Upper lobe of right lung (tissue), 1 donor: ENCODE measurements at regions not wholly inside any gene's neighbourhood (a gene's known extent, or its start where the extent isn't known, plus 50 kb on each side); places are given as distances from the start of the nearest gene placed in this dataset.

Experiments
- ATAC-seq: fragments of 200-7000 bp; cut with Tn5 transposase; one replicate; pipeline ENCODE4 v1.9.1; 2020; ENCODE audit warnings: mild to moderate bottlenecking, moderate library complexity
- DNase-seq: peaks from one replicate; pipeline ENCODE4 v3.0.0-alpha.2; 2020
- H3K27ac ChIP-seq: fragments of 200-600 bp; one replicate; pipeline ENCODE4 v1.8.0; 2022
- H3K27me3 ChIP-seq: fragments of 200-600 bp; one replicate; pipeline ENCODE4 v1.8.0; 2022; ENCODE audit warnings: mild to moderate bottlenecking
- H3K36me3 ChIP-seq: fragments of 200-600 bp; one replicate; pipeline ENCODE4 v1.8.0; 2022
- H3K4me1 ChIP-seq: fragments of 200-600 bp; one replicate; pipeline ENCODE4 v1.8.0; 2022
- H3K4me3 ChIP-seq: fragments of 200-600 bp; one replicate; pipeline ENCODE4 v1.8.0; 2022; ENCODE audit warnings: mild to moderate bottlenecking
- H3K9me3 ChIP-seq: fragments of 200-600 bp; one replicate; pipeline ENCODE4 v1.8.0; 2022
- CTCF ChIP-seq: fragments of 200-600 bp; IDR thresholded peaks from one replicate; pipeline ENCODE4 v1.8.0; 2022; ENCODE audit warnings: antibody characterized with exemption
- intact Hi-C: fragments of 100-400 bp; cut with DNase I; formaldehyde crosslinking; loops from one replicate; pipeline ENCODE4 v1.11.0; 2022
- donor health status: DM: no; HTN: yes; CAD: no; lungs with severe emphysema.

- no peak for ATAC-seq
These were observed 120.0 kb upstream of the GRIA3 start for GRCh38 chrX:123064053-123064452.

DNA sequence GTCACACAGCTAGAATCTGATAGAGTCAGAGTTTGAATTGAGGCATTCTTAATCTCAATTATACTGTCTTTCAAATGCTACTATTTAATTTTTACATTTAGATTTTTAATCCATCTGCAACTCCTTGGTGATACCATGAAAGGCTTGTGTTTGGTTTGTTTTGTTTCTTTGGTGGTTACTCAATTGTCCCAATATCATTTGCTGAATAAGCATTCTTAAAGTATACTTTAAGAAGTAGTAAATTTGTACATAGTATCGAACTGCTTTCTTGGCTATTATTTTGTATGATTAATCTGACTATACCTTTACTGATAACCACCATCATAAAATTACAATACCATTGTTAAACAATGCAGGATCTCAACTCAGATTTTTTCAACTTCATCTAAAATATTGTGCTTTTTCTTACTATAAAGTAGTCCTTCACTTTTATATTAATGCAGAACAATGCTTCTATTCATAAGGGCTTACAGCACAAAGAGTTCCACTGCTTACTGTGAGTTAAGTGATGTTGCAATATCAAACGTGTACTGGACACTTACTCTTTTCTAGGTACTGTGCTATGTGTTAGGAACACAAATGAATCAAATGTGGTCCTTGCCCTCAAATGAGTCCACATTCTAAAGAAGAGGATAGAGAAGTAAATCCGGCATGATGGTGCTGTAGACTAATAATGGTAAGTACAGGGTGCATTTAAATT, 111.2 kb upstream of the GRIA3 start:
- Histone ChIP-seq H3K27me3 (no peaks in the 10 kb centered on the region), H3K4me1 (no peaks in the 10 kb centered on the region), H3K36me3 (no peaks in the 10 kb centered on the region), H3K4me3 (no peak overlapping the region), H3K9me3 (no peaks in the 10 kb centered on the region), H3K27ac (no peak overlapping the region)
- TF ChIP-seq CTCF, result no peak
- intact Hi-C loops, result no loop called here
- no peak for ATAC-seq
- DNase-seq, result no peak

More at GRCh38 chrX:123064053-123064452, 120.0 kb upstream of the GRIA3 start:
- H3K36me3 ChIP-seq, result no peaks in the 10 kb centered on the region
- TF ChIP-seq CTCF, result no peak
- DNase-seq, result no peak
- intact Hi-C loops, result no loop called here
- H3K9me3 ChIP-seq, result no peaks in the 10 kb centered on the region
- no peak overlapping the region for H3K27ac ChIP-seq
- no peaks in the 10 kb centered on the region for H3K4me1 ChIP-seq
- H3K27me3 ChIP-seq, result no peaks in the 10 kb centered on the region
- H3K4me3 ChIP-seq, result no peak overlapping the region

DNA sequence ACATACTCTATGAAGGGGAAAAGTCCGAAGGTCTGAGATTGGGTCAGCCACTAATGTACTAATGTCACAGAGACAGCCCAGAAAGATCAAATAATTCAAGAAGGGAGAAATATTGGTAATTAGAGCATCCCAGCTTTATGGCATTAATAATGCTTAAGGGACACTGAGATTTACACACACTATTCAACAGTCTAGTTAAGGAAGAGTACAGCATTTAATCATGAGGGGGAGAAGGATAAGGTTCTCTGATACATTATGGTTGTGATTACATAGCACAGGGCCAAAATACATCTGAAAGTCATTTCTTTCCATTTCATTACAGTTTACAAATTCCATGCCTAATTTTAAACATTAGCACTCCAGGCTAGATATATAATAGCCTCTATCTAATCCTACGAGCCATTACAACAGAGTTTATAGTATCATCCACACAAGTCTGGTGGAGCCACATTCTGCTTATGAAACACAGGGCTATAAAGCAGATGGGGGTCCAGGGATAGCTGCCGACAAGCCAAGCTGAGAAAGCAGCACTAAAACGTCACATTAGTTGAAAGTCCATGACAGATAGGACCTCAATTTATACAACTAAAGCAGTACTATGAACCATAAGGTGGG, 108.0 kb upstream of the GRIA3 start:
- H3K4me1 ChIP-seq, result no peaks in the 10 kb centered on the region
- no peaks in the 10 kb centered on the region for H3K36me3 ChIP-seq
- no peak for TF ChIP-seq CTCF
- no peak overlapping the region for H3K27ac ChIP-seq
- H3K9me3 ChIP-seq, result no peaks in the 10 kb centered on the region
- intact Hi-C loops, result no loop called here
- no peak overlapping the region for H3K4me3 ChIP-seq
- no peak for DNase-seq
- no peak for ATAC-seq
- no peaks in the 10 kb centered on the region for H3K27me3 ChIP-seq

DNA sequence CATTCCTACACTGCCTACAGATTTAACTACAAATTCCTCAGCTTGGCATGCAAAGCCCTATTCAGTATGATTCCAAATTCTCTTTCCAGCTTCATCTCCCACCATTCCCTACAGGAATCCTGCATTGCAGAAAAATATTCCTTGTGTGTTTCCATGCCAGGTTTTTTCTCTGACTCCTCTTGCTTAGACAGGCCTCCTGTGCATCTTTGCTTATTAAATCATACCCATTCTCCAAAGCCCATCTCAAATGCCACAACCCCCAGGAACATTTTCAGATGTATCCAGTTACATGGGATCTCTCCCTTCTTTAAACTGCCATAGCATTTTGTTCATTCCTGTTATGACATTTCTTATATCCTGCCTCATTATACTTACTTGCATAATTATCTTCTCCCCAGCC, 106.4 kb upstream of the GRIA3 start:
- Histone ChIP-seq H3K4me3 (no peak overlapping the region), H3K27ac (no peak overlapping the region), H3K4me1 (no peaks in the 10 kb centered on the region), H3K27me3 (no peaks in the 10 kb centered on the region), H3K9me3 (no peaks in the 10 kb centered on the region), H3K36me3 (no peaks in the 10 kb centered on the region)
- ATAC-seq (no peak), DNase-seq (no peak)
- intact Hi-C loops, result no loop called here
- TF ChIP-seq CTCF, result no peak

- Histone ChIP-seq H3K36me3 (no peaks in the 10 kb centered on the region), H3K27me3 (no peaks in the 10 kb centered on the region), H3K27ac (no peak overlapping the region), H3K4me1 (no peaks in the 10 kb centered on the region), H3K4me3 (no peak overlapping the region), H3K9me3 (no peaks in the 10 kb centered on the region)
- no peak for DNase-seq
- intact Hi-C loops, result no loop called here
- no peak for ATAC-seq
- TF ChIP-seq CTCF, result no peak
These were observed 104.0 kb upstream of the GRIA3 start for GRCh38 chrX:123080065-123080464.
